ENCODE measurements at regions not wholly inside any gene's neighbourhood (a gene's known extent, or its start where the extent isn't known, plus 50 kb on each side); places are given as distances from the start of the nearest gene placed in this dataset.
"Not testable (repeated sequence)": the region's sequence is repeated elsewhere in the genome, so short reads cannot be mapped to it uniquely, and the experiment has no call there.

DNA sequence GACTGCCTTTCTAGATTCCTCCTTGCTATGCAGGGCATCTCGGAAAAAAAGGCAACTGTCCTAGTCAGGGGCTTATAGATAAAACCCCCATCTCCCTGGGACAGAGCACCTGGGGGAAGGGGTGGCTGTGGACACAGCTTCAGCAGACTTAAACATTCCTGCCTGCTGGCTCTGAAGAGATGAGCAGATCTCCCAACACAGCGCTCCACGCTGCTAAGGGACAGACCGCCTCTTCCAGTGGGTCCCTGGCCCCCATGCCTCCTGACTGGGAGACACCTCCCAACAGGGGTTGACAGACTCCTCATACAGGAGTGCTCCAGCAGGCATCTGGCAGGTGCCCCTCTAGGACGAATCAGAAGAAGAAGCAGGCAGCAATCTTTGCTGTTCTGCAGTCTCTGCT, 87.9 kb upstream of the GOLGA6L6 start:
- TF ChIP-seq, protein P1, sequence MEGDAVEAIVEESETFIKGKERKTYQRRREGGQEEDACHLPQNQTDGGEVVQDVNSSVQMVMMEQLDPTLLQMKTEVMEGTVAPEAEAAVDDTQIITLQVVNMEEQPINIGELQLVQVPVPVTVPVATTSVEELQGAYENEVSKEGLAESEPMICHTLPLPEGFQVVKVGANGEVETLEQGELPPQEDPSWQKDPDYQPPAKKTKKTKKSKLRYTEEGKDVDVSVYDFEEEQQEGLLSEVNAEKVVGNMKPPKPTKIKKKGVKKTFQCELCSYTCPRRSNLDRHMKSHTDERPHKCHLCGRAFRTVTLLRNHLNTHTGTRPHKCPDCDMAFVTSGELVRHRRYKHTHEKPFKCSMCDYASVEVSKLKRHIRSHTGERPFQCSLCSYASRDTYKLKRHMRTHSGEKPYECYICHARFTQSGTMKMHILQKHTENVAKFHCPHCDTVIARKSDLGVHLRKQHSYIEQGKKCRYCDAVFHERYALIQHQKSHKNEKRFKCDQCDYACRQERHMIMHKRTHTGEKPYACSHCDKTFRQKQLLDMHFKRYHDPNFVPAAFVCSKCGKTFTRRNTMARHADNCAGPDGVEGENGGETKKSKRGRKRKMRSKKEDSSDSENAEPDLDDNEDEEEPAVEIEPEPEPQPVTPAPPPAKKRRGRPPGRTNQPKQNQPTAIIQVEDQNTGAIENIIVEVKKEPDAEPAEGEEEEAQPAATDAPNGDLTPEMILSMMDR (IDR thresholded peaks at IDR 0.05): not testable (repeated sequence)
- not testable (repeated sequence) for TF ChIP-seq RNF2 (IDR thresholded peaks at IDR 0.05; ENCODE audit: borderline replicate concordance, low read depth); HDAC2 (IDR thresholded peaks at IDR 0.05); SREBF2 (IDR thresholded peaks at IDR 0.05); RFX5 (IDR thresholded peaks at IDR 0.05); MAZ (IDR thresholded peaks at IDR 0.05; ENCODE audit: borderline replicate concordance, low read depth, low read length)
- TF ChIP-seq, protein P2, sequence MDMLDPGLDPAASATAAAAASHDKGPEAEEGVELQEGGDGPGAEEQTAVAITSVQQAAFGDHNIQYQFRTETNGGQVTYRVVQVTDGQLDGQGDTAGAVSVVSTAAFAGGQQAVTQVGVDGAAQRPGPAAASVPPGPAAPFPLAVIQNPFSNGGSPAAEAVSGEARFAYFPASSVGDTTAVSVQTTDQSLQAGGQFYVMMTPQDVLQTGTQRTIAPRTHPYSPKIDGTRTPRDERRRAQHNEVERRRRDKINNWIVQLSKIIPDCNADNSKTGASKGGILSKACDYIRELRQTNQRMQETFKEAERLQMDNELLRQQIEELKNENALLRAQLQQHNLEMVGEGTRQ (IDR thresholded peaks at IDR 0.05): not testable (repeated sequence)
